WTC11 (cell line): ENCODE measurements at regions not wholly inside any gene's neighbourhood (a gene's known extent, or its start where the extent isn't known, plus 50 kb on each side); places are given as distances from the start of the nearest gene placed in this dataset.

Source experiments
- ATAC-seq: fragments of 200-7000 bp; cut with Tn5 transposase; 2 replicates; pipeline ENCODE4 v1.10.0; 2021; ENCODE audit warnings: mild to moderate bottlenecking, moderate library complexity
- CTCF ChIA-PET: fragments of 300-600 bp; sonication (Branson Sonifier 250); formaldehyde crosslinking; loops from one replicate; lab custom pipeline; 2021; ENCODE audit warnings: antibody characterized with exemption; lab: Charles Lee
- POLR2A ChIA-PET: fragments of 350-600 bp; sonication (Branson Sonifier 250); formaldehyde crosslinking; loops from one replicate; lab custom pipeline; 2021; ENCODE audit warnings: antibody characterized with exemption; lab: Charles Lee
- DNase-seq: peaks from one replicate; pipeline ENCODE4 v3.0.0; 2021; ENCODE audit warnings: low spot score
- H3K27ac Mint-ChIP-seq: 2 replicates; pipeline ENCODE4 v1.8.0; 2021; ENCODE audit warnings: mixed read lengths
- H3K27me3 Mint-ChIP-seq: 2 replicates; pipeline ENCODE4 v1.8.0; 2021; ENCODE audit warnings: low read depth, mild to moderate bottlenecking, moderate library complexity, mixed read lengths
- H3K36me3 Mint-ChIP-seq: 2 replicates; pipeline ENCODE4 v1.8.0; 2021; ENCODE audit warnings: mixed read lengths
- H3K4me1 Mint-ChIP-seq: 2 replicates; pipeline ENCODE4 v1.8.0; 2022; ENCODE audit warnings: mixed read lengths
- H3K4me3 Mint-ChIP-seq: 2 replicates; pipeline ENCODE4 v1.8.0; 2021; ENCODE audit warnings: mild to moderate bottlenecking, moderate library complexity, mixed read lengths
- H3K9me3 Mint-ChIP-seq: 2 replicates; pipeline ENCODE4 v1.8.0; 2021; ENCODE audit warnings: mixed read lengths
- ESRRA ChIP-seq: sonication (generic); formaldehyde crosslinking; IDR thresholded peaks from 2 replicates; pipeline ENCODE4 v1.8.1; 2022; ENCODE audit warnings: mild to moderate bottlenecking, missing genetic modification reagents, borderline replicate concordance
- FOXP1 ChIP-seq: sonication (generic); formaldehyde crosslinking; IDR thresholded peaks from 2 replicates; pipeline ENCODE4 v1.8.0; 2022; ENCODE audit warnings: missing genetic modification reagents, mild to moderate bottlenecking, moderate library complexity, borderline replicate concordance
- GABPB1 ChIP-seq: sonication (generic); formaldehyde crosslinking; IDR thresholded peaks from 2 replicates; pipeline ENCODE4 v1.8.1; 2023; ENCODE audit warnings: mild to moderate bottlenecking, missing genetic modification reagents
- GRHL2 ChIP-seq: fragments of 250-450 bp; sonication (Bioruptor Pico); IDR thresholded peaks from 2 replicates; pipeline ENCODE4 v1.8.0; 2022; ENCODE audit warnings: mild to moderate bottlenecking, moderate library complexity; ENCODE audit not compliant: insufficient replicate concordance, severe bottlenecking
- JAZF1 ChIP-seq: fragments of 250-450 bp; sonication (Bioruptor Pico); IDR thresholded peaks from 2 replicates; pipeline ENCODE4 v1.9.0; 2021; ENCODE audit warnings: moderate library complexity, mild to moderate bottlenecking, inconsistent platforms
- JUN ChIP-seq: sonication (generic); formaldehyde crosslinking; IDR thresholded peaks from 2 replicates; pipeline ENCODE4 v1.8.0; 2023; ENCODE audit warnings: mild to moderate bottlenecking, missing genetic modification reagents
- KAT7 ChIP-seq: sonication (generic); formaldehyde crosslinking; IDR thresholded peaks from 2 replicates; pipeline ENCODE4 v1.8.1; 2023; ENCODE audit warnings: missing genetic modification reagents, mild to moderate bottlenecking, borderline replicate concordance
- NFE2L1 ChIP-seq: sonication (generic); formaldehyde crosslinking; IDR thresholded peaks from 2 replicates; pipeline ENCODE4 v1.8.1; 2023; ENCODE audit warnings: missing genetic modification reagents
- NR2C2 ChIP-seq: sonication (generic); formaldehyde crosslinking; IDR thresholded peaks from 2 replicates; pipeline ENCODE4 v1.8.0; 2022; ENCODE audit warnings: mild to moderate bottlenecking, missing genetic modification reagents
- PRRX2 ChIP-seq: fragments of 250-450 bp; sonication (Bioruptor Pico); IDR thresholded peaks from 2 replicates; pipeline ENCODE4 v1.8.0; 2021; ENCODE audit warnings: mild to moderate bottlenecking
- TCF7 ChIP-seq: sonication (generic); formaldehyde crosslinking; IDR thresholded peaks from 2 replicates; pipeline ENCODE4 v1.8.0; 2022; ENCODE audit warnings: mild to moderate bottlenecking, low read depth, missing genetic modification reagents, moderate library complexity
- TEAD1 ChIP-seq: sonication (generic); formaldehyde crosslinking; IDR thresholded peaks from 2 replicates; pipeline ENCODE4 v1.8.0; 2022; ENCODE audit warnings: mild to moderate bottlenecking, missing genetic modification reagents
- ZNF317 ChIP-seq: sonication (generic); formaldehyde crosslinking; IDR thresholded peaks from 2 replicates; pipeline ENCODE4 v1.8.1; 2023; ENCODE audit warnings: low read depth, mild to moderate bottlenecking, moderate library complexity, missing genetic modification reagents, borderline replicate concordance
- ZNF416 ChIP-seq: fragments of 250-450 bp; sonication (Bioruptor Pico); IDR thresholded peaks from 2 replicates; pipeline ENCODE4 v1.9.0; 2021; ENCODE audit warnings: mild to moderate bottlenecking, inconsistent platforms
- ZNF423 ChIP-seq: fragments of 250-450 bp; sonication (Bioruptor Pico); IDR thresholded peaks from 2 replicates; pipeline ENCODE4 v2.1.2; 2022; ENCODE audit warnings: mild to moderate bottlenecking, moderate library complexity
- TF ChIP-seq, protein P1 (sequence below): sonication (generic); formaldehyde crosslinking; IDR thresholded peaks from 2 replicates; pipeline ENCODE4 v1.8.0; 2022; ENCODE audit warnings: mild to moderate bottlenecking, missing genetic modification reagents
- TF ChIP-seq, protein P2 (sequence below): sonication (generic); formaldehyde crosslinking; IDR thresholded peaks from 2 replicates; pipeline ENCODE4 v1.8.1; 2022; ENCODE audit warnings: low read depth, mild to moderate bottlenecking, moderate library complexity, missing genetic modification reagents, borderline replicate concordance
- TF ChIP-seq, protein P3 (sequence below): sonication (generic); formaldehyde crosslinking; conservative IDR thresholded peaks from 2 replicates; pipeline ENCODE4 v1.8.1; 2023; ENCODE audit warnings: mild to moderate bottlenecking, low read depth, missing genetic modification reagents, moderate library complexity
- TF ChIP-seq, protein P4 (sequence below): fragments of 250-450 bp; sonication (Bioruptor Pico); IDR thresholded peaks from 2 replicates; pipeline ENCODE4 v1.9.0; 2021; ENCODE audit warnings: mild to moderate bottlenecking, borderline replicate concordance
- TF ChIP-seq, protein P5 (sequence below): fragments of 200-600 bp; IDR thresholded peaks from 2 replicates; pipeline ENCODE4 v1.8.0; 2022; ENCODE audit warnings: antibody characterized with exemption
- TF ChIP-seq, protein P6 (sequence below): sonication (generic); formaldehyde crosslinking; IDR thresholded peaks from 2 replicates; pipeline ENCODE4 v1.8.1; 2023; ENCODE audit warnings: mild to moderate bottlenecking, missing genetic modification reagents, moderate library complexity

DNA sequence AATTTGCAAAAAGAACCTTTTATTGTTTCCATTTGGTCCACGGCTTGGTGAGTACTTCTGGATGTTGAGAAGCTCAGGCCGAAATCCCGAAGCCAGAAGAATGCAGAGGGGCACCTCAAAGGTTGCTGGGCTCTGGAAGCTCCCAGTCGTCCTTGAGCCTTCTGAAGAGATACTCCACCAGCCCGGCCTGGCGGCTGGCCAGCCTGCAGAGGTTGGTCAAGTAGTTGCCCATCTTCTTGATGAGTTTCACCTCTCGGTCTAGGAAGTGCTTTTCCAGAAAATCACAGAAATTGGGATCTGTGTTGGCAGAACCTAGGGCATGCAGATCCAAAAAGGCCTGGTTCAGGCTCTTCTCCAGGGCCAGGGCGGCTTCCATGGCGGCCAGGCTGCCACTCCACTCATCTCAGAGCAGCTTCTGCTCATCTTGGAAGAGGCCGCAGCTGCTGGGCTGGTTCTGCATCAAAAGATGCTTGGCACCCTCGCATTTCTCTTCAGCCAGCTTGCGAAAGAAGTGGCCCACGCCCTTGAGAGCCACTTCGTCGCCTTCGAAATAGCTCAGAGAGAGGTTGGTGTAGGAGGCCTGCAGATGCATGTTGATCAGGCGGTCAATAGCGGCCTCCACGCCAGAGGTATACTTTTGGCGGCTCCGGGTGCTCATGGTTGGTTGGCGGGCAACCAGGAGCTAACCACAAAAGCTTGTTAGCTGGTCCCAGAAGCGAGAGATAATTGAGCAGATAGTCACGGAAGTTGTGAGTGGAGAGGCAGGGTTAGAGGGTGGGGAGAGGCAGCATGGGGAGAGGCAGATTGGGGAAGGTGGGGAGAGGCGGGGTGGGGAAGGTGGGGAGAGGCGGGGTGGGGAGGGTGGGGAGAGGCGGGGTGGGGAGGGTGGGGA lies 76.5 kb upstream of the TSPAN7 start:
- TF ChIP-seq NFE2L1 (no peak), ZNF317 (CRISPR knock-in tag) (no peak), JUN (CRISPR knock-in tag) (no peak), KAT7 (CRISPR knock-in tag) (no peak), TEAD1 (CRISPR knock-in tag) (no peak)
- TF ChIP-seq, all 79 proteins: peak for 0
- Mint-ChIP-seq H3K4me1 (0 out of 2 replicates have a peak, but pooled peaks cover 2% of the 10 kb centered on the region), H3K36me3 (no peaks in the 10 kb centered on the region), H3K4me3 (no peak overlapping the region), H3K27ac (no peak overlapping the region), H3K9me3 (no peaks in the 10 kb centered on the region), H3K27me3 (no peaks in the 10 kb centered on the region)
- ChIA-PET POLR2A (no interaction called here), CTCF (no interaction called here)
- ATAC-seq (no peak), DNase-seq (no peak)

DNA sequence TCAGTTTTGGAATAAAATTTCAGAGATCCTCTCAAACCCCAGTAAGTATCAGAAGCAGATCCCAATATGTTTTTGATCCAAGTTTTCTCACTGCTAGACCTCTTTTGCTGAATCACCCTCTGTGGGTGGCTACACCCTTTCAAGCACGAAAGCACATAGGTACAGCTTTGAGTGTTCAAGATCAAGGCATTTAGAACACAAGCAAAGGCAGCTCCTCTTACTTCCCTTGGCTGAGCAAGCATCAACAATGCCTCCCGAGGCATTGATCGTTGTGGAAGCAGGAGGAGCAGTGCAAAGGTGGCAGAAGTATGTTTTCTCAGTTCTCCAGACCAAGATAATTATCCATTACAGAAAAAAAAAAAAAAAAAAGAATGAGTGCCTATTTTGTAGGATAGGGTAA lies 72.0 kb upstream of the TSPAN7 start:
- H3K4me3 Mint-ChIP-seq: no peak overlapping the region
- no peaks in the 10 kb centered on the region for H3K4me1 Mint-ChIP-seq
- no peak for ATAC-seq
- CTCF ChIA-PET: no interaction called here
- TF ChIP-seq NR2C2 (CRISPR knock-in tag): no peak
- TF ChIP-seq PRRX2: no peak
- no peak for TF ChIP-seq GRHL2 (CRISPR knock-in tag)
- no peak for TF ChIP-seq ZNF423 (CRISPR knock-in tag)
- TF ChIP-seq ZNF416: no peak
- TF ChIP-seq JAZF1: no peak
- TF ChIP-seq, protein P1, sequence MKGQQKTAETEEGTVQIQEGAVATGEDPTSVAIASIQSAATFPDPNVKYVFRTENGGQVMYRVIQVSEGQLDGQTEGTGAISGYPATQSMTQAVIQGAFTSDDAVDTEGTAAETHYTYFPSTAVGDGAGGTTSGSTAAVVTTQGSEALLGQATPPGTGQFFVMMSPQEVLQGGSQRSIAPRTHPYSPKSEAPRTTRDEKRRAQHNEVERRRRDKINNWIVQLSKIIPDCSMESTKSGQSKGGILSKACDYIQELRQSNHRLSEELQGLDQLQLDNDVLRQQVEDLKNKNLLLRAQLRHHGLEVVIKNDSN (CRISPR knock-in tag): no peak
- TF ChIP-seq, protein P2, sequence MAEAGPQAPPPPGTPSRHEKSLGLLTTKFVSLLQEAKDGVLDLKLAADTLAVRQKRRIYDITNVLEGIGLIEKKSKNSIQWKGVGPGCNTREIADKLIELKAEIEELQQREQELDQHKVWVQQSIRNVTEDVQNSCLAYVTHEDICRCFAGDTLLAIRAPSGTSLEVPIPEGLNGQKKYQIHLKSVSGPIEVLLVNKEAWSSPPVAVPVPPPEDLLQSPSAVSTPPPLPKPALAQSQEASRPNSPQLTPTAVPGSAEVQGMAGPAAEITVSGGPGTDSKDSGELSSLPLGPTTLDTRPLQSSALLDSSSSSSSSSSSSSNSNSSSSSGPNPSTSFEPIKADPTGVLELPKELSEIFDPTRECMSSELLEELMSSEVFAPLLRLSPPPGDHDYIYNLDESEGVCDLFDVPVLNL: no peak
- TF ChIP-seq ESRRA (CRISPR knock-in tag): no peak
- TF ChIP-seq, protein P3, sequence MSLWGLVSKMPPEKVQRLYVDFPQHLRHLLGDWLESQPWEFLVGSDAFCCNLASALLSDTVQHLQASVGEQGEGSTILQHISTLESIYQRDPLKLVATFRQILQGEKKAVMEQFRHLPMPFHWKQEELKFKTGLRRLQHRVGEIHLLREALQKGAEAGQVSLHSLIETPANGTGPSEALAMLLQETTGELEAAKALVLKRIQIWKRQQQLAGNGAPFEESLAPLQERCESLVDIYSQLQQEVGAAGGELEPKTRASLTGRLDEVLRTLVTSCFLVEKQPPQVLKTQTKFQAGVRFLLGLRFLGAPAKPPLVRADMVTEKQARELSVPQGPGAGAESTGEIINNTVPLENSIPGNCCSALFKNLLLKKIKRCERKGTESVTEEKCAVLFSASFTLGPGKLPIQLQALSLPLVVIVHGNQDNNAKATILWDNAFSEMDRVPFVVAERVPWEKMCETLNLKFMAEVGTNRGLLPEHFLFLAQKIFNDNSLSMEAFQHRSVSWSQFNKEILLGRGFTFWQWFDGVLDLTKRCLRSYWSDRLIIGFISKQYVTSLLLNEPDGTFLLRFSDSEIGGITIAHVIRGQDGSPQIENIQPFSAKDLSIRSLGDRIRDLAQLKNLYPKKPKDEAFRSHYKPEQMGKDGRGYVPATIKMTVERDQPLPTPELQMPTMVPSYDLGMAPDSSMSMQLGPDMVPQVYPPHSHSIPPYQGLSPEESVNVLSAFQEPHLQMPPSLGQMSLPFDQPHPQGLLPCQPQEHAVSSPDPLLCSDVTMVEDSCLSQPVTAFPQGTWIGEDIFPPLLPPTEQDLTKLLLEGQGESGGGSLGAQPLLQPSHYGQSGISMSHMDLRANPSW (CRISPR knock-in tag): no peak
- no peak for TF ChIP-seq FOXP1
- TF ChIP-seq GABPB1 (CRISPR knock-in tag): no peak
- TF ChIP-seq, protein P4, sequence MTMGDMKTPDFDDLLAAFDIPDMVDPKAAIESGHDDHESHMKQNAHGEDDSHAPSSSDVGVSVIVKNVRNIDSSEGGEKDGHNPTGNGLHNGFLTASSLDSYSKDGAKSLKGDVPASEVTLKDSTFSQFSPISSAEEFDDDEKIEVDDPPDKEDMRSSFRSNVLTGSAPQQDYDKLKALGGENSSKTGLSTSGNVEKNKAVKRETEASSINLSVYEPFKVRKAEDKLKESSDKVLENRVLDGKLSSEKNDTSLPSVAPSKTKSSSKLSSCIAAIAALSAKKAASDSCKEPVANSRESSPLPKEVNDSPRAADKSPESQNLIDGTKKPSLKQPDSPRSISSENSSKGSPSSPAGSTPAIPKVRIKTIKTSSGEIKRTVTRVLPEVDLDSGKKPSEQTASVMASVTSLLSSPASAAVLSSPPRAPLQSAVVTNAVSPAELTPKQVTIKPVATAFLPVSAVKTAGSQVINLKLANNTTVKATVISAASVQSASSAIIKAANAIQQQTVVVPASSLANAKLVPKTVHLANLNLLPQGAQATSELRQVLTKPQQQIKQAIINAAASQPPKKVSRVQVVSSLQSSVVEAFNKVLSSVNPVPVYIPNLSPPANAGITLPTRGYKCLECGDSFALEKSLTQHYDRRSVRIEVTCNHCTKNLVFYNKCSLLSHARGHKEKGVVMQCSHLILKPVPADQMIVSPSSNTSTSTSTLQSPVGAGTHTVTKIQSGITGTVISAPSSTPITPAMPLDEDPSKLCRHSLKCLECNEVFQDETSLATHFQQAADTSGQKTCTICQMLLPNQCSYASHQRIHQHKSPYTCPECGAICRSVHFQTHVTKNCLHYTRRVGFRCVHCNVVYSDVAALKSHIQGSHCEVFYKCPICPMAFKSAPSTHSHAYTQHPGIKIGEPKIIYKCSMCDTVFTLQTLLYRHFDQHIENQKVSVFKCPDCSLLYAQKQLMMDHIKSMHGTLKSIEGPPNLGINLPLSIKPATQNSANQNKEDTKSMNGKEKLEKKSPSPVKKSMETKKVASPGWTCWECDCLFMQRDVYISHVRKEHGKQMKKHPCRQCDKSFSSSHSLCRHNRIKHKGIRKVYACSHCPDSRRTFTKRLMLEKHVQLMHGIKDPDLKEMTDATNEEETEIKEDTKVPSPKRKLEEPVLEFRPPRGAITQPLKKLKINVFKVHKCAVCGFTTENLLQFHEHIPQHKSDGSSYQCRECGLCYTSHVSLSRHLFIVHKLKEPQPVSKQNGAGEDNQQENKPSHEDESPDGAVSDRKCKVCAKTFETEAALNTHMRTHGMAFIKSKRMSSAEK (CRISPR knock-in tag): no peak
- TF ChIP-seq, protein P5, sequence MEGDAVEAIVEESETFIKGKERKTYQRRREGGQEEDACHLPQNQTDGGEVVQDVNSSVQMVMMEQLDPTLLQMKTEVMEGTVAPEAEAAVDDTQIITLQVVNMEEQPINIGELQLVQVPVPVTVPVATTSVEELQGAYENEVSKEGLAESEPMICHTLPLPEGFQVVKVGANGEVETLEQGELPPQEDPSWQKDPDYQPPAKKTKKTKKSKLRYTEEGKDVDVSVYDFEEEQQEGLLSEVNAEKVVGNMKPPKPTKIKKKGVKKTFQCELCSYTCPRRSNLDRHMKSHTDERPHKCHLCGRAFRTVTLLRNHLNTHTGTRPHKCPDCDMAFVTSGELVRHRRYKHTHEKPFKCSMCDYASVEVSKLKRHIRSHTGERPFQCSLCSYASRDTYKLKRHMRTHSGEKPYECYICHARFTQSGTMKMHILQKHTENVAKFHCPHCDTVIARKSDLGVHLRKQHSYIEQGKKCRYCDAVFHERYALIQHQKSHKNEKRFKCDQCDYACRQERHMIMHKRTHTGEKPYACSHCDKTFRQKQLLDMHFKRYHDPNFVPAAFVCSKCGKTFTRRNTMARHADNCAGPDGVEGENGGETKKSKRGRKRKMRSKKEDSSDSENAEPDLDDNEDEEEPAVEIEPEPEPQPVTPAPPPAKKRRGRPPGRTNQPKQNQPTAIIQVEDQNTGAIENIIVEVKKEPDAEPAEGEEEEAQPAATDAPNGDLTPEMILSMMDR: no peak
- no peak for TF ChIP-seq TCF7
- no peak for TF ChIP-seq JUN (CRISPR knock-in tag)
- TF ChIP-seq, protein P6, sequence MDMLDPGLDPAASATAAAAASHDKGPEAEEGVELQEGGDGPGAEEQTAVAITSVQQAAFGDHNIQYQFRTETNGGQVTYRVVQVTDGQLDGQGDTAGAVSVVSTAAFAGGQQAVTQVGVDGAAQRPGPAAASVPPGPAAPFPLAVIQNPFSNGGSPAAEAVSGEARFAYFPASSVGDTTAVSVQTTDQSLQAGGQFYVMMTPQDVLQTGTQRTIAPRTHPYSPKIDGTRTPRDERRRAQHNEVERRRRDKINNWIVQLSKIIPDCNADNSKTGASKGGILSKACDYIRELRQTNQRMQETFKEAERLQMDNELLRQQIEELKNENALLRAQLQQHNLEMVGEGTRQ (CRISPR knock-in tag): no peak
- TF ChIP-seq, all 79 proteins: peak for 0
- H3K27me3 Mint-ChIP-seq: no peaks in the 10 kb centered on the region
- H3K9me3 Mint-ChIP-seq: no peaks in the 10 kb centered on the region
- POLR2A ChIA-PET: no interaction called here
- no peaks in the 10 kb centered on the region for H3K36me3 Mint-ChIP-seq
- DNase-seq: no peak
- H3K27ac Mint-ChIP-seq: no peak overlapping the region
